ENCODE measurements at regions not wholly inside any gene's neighbourhood (a gene's known extent, or its start where the extent isn't known, plus 50 kb on each side); places are given as distances from the start of the nearest gene placed in this dataset.
A peak's percentile ranks its signal among the peaks of the same experiment; 100 is the strongest.

DNA sequence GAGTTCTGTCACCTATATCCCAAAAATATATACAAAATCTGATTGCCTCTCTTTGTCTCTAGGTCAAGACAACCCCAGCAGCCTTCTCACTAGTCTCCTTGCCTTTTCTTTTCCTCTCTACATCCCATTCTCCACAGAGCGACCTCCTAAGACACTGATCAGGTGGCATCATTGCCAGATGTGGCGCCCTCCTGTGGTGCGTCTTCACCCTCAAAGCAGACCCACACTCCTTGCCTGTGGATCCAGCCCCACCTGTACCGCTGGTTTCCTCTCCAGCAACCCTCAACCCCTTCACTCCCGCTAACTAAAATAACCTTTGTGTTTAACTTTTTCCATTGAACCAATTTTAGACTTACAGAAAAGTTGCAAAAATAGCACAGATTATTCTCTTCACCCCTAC lies 273.3 kb downstream of the GLI2 start:
- Mint-ChIP-seq H3K4me3 (ENCODE audit: unreplicated experiment) (no peak overlapping the region), H3K9me3 (ENCODE audit: unreplicated experiment) (peaks cover 6% of the 10 kb centered on the region), H3K27ac (ENCODE audit: unreplicated experiment) (no peak overlapping the region), H3K4me1 (ENCODE audit: low read depth, unreplicated experiment) (peaks cover 16% of the 10 kb centered on the region), H3K36me3 (ENCODE audit: unreplicated experiment) (peaks cover 9% of the 10 kb centered on the region), H3K27me3 (ENCODE audit: unreplicated experiment) (peaks cover 6% of the 10 kb centered on the region)
- peak; percentile 47 for DNase-seq
- TF ChIP-seq, protein P1, sequence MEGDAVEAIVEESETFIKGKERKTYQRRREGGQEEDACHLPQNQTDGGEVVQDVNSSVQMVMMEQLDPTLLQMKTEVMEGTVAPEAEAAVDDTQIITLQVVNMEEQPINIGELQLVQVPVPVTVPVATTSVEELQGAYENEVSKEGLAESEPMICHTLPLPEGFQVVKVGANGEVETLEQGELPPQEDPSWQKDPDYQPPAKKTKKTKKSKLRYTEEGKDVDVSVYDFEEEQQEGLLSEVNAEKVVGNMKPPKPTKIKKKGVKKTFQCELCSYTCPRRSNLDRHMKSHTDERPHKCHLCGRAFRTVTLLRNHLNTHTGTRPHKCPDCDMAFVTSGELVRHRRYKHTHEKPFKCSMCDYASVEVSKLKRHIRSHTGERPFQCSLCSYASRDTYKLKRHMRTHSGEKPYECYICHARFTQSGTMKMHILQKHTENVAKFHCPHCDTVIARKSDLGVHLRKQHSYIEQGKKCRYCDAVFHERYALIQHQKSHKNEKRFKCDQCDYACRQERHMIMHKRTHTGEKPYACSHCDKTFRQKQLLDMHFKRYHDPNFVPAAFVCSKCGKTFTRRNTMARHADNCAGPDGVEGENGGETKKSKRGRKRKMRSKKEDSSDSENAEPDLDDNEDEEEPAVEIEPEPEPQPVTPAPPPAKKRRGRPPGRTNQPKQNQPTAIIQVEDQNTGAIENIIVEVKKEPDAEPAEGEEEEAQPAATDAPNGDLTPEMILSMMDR (IDR thresholded peaks at IDR 0.05; ENCODE audit: partially characterized antibody, unreplicated experiment), result peak; percentile 34

DNA sequence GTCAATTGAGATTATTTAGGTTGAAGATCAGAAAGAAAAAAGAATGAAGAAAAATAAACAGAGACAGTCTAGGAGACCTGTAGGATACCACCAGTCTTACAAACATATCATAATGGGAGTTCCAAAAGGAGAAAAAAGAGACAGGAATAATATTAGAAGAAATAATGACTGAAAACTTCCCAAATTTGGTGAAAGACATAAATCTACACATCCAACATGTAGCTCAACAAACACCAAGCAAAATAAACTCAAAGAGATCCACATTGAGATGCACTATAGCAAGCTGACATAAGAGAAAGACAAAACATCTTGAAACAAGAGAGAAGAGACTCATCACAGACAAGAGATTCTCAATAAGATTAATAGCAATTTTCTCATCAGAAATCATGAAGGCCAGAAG lies 274.0 kb downstream of the TFCP2L1 start:
- H3K27ac Mint-ChIP-seq (ENCODE audit: unreplicated experiment), result no peak overlapping the region
- DNase-seq, result no peak
- H3K4me3 Mint-ChIP-seq (ENCODE audit: unreplicated experiment), result no peak overlapping the region
- peaks cover 9% of the 10 kb centered on the region for H3K36me3 Mint-ChIP-seq (ENCODE audit: unreplicated experiment)
- peaks cover 2% of the 10 kb centered on the region for H3K9me3 Mint-ChIP-seq (ENCODE audit: unreplicated experiment)
- H3K27me3 Mint-ChIP-seq (ENCODE audit: unreplicated experiment), result peaks cover 6% of the 10 kb centered on the region
- H3K4me1 Mint-ChIP-seq (ENCODE audit: low read depth, unreplicated experiment), result peaks cover 8% of the 10 kb centered on the region
- TF ChIP-seq, protein P1 (IDR thresholded peaks at IDR 0.05; ENCODE audit: partially characterized antibody, unreplicated experiment), result no peak

DNA sequence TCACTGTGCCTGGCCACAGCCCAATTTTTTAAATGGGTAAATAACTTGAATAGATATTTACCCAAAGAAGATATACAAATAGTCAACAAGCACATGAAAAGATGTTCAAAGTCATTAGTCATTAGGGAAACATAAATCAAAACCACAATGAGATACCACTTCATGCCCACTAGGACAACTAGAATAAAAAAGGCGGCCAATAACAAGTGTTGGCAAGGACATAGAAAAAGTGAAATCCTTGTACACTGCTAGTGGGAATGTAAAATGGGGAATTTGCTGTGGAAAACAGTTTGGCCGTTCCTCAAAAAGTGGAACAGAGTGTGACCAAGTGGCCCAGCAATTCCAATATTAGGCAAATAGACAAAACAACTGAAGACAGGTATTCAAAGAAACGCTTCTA lies 270.1 kb downstream of the TFCP2L1 start:
- Mint-ChIP-seq H3K4me3 (ENCODE audit: unreplicated experiment) (no peak overlapping the region), H3K27me3 (ENCODE audit: unreplicated experiment) (no peaks in the 10 kb centered on the region), H3K9me3 (ENCODE audit: unreplicated experiment) (no peaks in the 10 kb centered on the region), H3K27ac (ENCODE audit: unreplicated experiment) (no peak overlapping the region), H3K4me1 (ENCODE audit: low read depth, unreplicated experiment) (peaks cover 1% of the 10 kb centered on the region), H3K36me3 (ENCODE audit: unreplicated experiment) (no peaks in the 10 kb centered on the region)
- no peak for DNase-seq
- TF ChIP-seq, protein P1 (IDR thresholded peaks at IDR 0.05; ENCODE audit: partially characterized antibody, unreplicated experiment), result no peak

DNA sequence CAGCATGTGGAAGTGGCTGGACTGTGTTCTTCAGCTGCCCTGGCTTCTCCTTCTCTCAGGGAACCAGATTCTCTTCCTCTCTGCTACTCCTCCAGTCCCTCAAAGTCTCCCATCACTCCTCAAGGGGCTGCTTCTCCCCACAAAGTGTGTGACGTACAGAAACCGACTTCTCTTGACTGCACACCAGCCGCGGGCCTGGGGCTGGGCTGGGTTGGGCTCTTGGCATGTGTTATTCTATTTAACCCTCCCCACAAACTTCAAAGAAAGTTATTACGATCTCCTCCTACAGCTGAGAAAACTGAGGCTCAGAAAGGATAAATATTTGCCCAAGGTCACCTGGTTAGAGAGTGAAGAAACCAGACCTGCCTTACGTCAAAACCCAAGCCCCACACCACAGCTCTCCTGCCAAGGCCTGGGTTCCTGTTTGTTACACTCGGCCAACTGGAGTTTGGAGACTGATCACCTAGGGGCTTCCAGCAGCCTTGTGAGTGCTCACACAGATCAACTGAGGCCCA lies 269.0 kb downstream of the TFCP2L1 start:
- H3K27ac Mint-ChIP-seq (ENCODE audit: unreplicated experiment), result no peak overlapping the region
- peaks cover 2% of the 10 kb centered on the region for H3K4me1 Mint-ChIP-seq (ENCODE audit: low read depth, unreplicated experiment)
- no peaks in the 10 kb centered on the region for H3K36me3 Mint-ChIP-seq (ENCODE audit: unreplicated experiment)
- H3K9me3 Mint-ChIP-seq (ENCODE audit: unreplicated experiment), result no peaks in the 10 kb centered on the region
- no peak for DNase-seq
- no peak overlapping the region for H3K4me3 Mint-ChIP-seq (ENCODE audit: unreplicated experiment)
- TF ChIP-seq, protein P1 (IDR thresholded peaks at IDR 0.05; ENCODE audit: partially characterized antibody, unreplicated experiment), result no peak
- peaks cover 2% of the 10 kb centered on the region for H3K27me3 Mint-ChIP-seq (ENCODE audit: unreplicated experiment)

- no peak for DNase-seq
- Mint-ChIP-seq H3K4me3 (ENCODE audit: unreplicated experiment) (no peak overlapping the region), H3K27me3 (ENCODE audit: unreplicated experiment) (peaks cover 4% of the 10 kb centered on the region), H3K36me3 (ENCODE audit: unreplicated experiment) (no peaks in the 10 kb centered on the region), H3K9me3 (ENCODE audit: unreplicated experiment) (no peaks in the 10 kb centered on the region), H3K4me1 (ENCODE audit: low read depth, unreplicated experiment) (peaks cover 6% of the 10 kb centered on the region), H3K27ac (ENCODE audit: unreplicated experiment) (no peak overlapping the region)
- TF ChIP-seq, protein P1 (IDR thresholded peaks at IDR 0.05; ENCODE audit: partially characterized antibody, unreplicated experiment), result no peak
These were observed 267.6 kb downstream of the TFCP2L1 start for GRCh38 chr2:121017396-121017795.
